ENCODE measurements at regions not wholly inside any gene's neighbourhood (a gene's known extent, or its start where the extent isn't known, plus 50 kb on each side); places are given as distances from the start of the nearest gene placed in this dataset.

- TF ChIP-seq, protein P1, sequence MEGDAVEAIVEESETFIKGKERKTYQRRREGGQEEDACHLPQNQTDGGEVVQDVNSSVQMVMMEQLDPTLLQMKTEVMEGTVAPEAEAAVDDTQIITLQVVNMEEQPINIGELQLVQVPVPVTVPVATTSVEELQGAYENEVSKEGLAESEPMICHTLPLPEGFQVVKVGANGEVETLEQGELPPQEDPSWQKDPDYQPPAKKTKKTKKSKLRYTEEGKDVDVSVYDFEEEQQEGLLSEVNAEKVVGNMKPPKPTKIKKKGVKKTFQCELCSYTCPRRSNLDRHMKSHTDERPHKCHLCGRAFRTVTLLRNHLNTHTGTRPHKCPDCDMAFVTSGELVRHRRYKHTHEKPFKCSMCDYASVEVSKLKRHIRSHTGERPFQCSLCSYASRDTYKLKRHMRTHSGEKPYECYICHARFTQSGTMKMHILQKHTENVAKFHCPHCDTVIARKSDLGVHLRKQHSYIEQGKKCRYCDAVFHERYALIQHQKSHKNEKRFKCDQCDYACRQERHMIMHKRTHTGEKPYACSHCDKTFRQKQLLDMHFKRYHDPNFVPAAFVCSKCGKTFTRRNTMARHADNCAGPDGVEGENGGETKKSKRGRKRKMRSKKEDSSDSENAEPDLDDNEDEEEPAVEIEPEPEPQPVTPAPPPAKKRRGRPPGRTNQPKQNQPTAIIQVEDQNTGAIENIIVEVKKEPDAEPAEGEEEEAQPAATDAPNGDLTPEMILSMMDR (optimal IDR thresholded peaks at IDR 0.05 in 1 of 3, IDR thresholded peaks at IDR 0.05 in 1 of 3, conservative IDR thresholded peaks at IDR 0.05 in 1 of 3; ENCODE audit: extremely low read depth in 1 of 3, insufficient read depth in 2 of 3, low read length in 3 of 3) = no peak
- TF ChIP-seq EZH2 (IDR thresholded peaks at IDR 0.05; ENCODE audit: low read length) = no peak
These were observed 320.2 kb upstream of the IL12A start for GRCh38 chr3:159668461-159668860.
